K562 (cell line): ENCODE measurements at regions not wholly inside any gene's neighbourhood (a gene's known extent, or its start where the extent isn't known, plus 50 kb on each side); places are given as distances from the start of the nearest gene placed in this dataset.

Source experiments
- ATAC-seq: fragments of 200-7000 bp; cut with Tn5 transposase; 3 replicates; pipeline ENCODE4 v1.9.1; 2020; ENCODE audit warnings: moderate library complexity
- BruUV-seq: library from RNA; stranded (reverse); fragments of 400-500 nt; replicated peaks from 2 replicates; lab custom pipeline; 2021; lab: Mats Ljungman, UMichigan
- CTCF ChIA-PET: fragments of 300-600 bp; formaldehyde crosslinking; extraction: SDS; loops from one replicate; lab custom pipeline; 2021; ENCODE audit warnings: low intra/inter-chr PET ratio; lab: Yijun Ruan, JAX
- POLR2A ChIA-PET: fragments of 300-600, 350-650 bp; sonication (Branson Sonifier 250); formaldehyde crosslinking; extraction: SDS; loops from one replicate; lab custom pipeline; 2021; ENCODE audit warnings: antibody characterized with exemption, inconsistent platforms; lab: Yijun Ruan, JAX
- DNase-seq, 4 experiments: peaks; one replicate each; pipeline versions ENCODE4 v3.0.0 to v3.0.0-alpha.2; 2011 to 2018; ENCODE audit warnings: low spot score in 3 of 4, mixed read lengths in 3 of 4; ENCODE audit errors: extremely low read depth in 1 of 4
- FAIRE-seq: peaks from 2 replicates; lab custom pipeline; 2011; peaks lifted over from hg19 to GRCh38; lab: Jason Lieb, UNC
- H2AFZ ChIP-seq: 2 replicates; pipeline ENCODE4 v1.6.0; 2011; ENCODE audit warnings: low read depth, low read length, control low read depth, inconsistent platforms
- H3K27ac ChIP-seq: fragments of 200-600 bp; 3 replicates; pipeline ENCODE4 v1.8.0; 2011; ENCODE audit warnings: low read depth, mild to moderate bottlenecking, control low read depth, inconsistent platforms, low read length, moderate library complexity, mixed read lengths; ENCODE audit errors: extremely low read depth
- H3K27me3 ChIP-seq, 2 experiments: fragments of 300-600 bp in 1 of 2; 2 replicates in 1 of 2; 3 replicates in 1 of 2; pipeline versions ENCODE4 v1.6.0 to v1.8.0; 2011; ENCODE audit warnings: inconsistent platforms in 2 of 2, low read length in 2 of 2, mild to moderate bottlenecking in 1 of 2, mixed read lengths in 1 of 2, moderate library complexity in 1 of 2; ENCODE audit not compliant: control insufficient read depth in 2 of 2, insufficient read depth in 2 of 2
- H3K36me3 ChIP-seq: fragments of 300-600 bp; 3 replicates; pipeline ENCODE4 v1.8.0; 2011; ENCODE audit warnings: mild to moderate bottlenecking, low read length, inconsistent platforms; ENCODE audit not compliant: control insufficient read depth, insufficient read depth
- H3K4me1 ChIP-seq, 2 experiments: fragments of 200-600 bp in 1 of 2; replicated peaks in 1 of 2; 2 replicates in 1 of 2; 3 replicates in 1 of 2; pipeline versions ENCODE4 v1.5.1 to v1.8.0; 2011; ENCODE audit warnings: inconsistent platforms in 2 of 2, low read length in 2 of 2, mild to moderate bottlenecking in 1 of 2, mixed read lengths in 1 of 2, moderate library complexity in 1 of 2; ENCODE audit not compliant: control insufficient read depth in 2 of 2, insufficient read depth in 2 of 2
- H3K4me2 ChIP-seq: 2 replicates; pipeline ENCODE4 v1.6.1; 2011; ENCODE audit warnings: low read length, control low read depth, inconsistent platforms, mixed read lengths; ENCODE audit not compliant: insufficient read depth
- H3K4me3 ChIP-seq: fragments of 200-600 bp; sonication (generic), shearing (Covaris generic); 2 replicates; pipeline ENCODE4 v1.5.1; 2016; ENCODE audit warnings: control low read depth, inconsistent platforms
- H3K79me2 ChIP-seq: fragments of 200-600 bp; 3 replicates; pipeline ENCODE4 v1.8.0; 2011; ENCODE audit warnings: low read length, inconsistent platforms; ENCODE audit not compliant: control insufficient read depth, insufficient read depth
- H3K9ac ChIP-seq, 2 experiments: 2 replicates each; pipeline versions ENCODE4 v1.6.0 to v1.6.1; 2011; ENCODE audit warnings: low read depth in 2 of 2, low read length in 2 of 2, control low read depth in 1 of 2, inconsistent platforms in 1 of 2, mild to moderate bottlenecking in 1 of 2, mixed read lengths in 1 of 2; ENCODE audit not compliant: insufficient read depth in 1 of 2
- H3K9me1 ChIP-seq: one replicate; pipeline ENCODE4 v1.6.0; 2011; ENCODE audit warnings: inconsistent platforms, mild to moderate bottlenecking, low read length, moderate library complexity; ENCODE audit not compliant: control insufficient read depth, insufficient read depth
- H3K9me3 ChIP-seq: replicated peaks from 2 replicates; pipeline ENCODE4 v1.5.1; 2011; ENCODE audit warnings: low read depth, low read length, inconsistent platforms; ENCODE audit not compliant: control insufficient read depth, insufficient read depth
- H4K20me1 ChIP-seq: replicated peaks from 2 replicates; pipeline ENCODE4 v1.6.1; 2011; ENCODE audit warnings: low read length, inconsistent platforms, mixed read lengths; ENCODE audit not compliant: control insufficient read depth, insufficient read depth
- CHD2 ChIP-seq: IDR thresholded peaks from 2 replicates; pipeline ENCODE4 v1.6.1; 2011; ENCODE audit warnings: low read depth, low read length
- EHMT2 ChIP-seq: fragments of 450-650 bp; IDR thresholded peaks from 2 replicates; pipeline ENCODE4 v1.6.1; 2018; ENCODE audit warnings: antibody characterized with exemption
- HMG20B ChIP-seq: fragments of 250-450 bp; sonication (Bioruptor Pico); IDR thresholded peaks from 2 replicates; pipeline ENCODE4 v1.5.0; 2021; ENCODE audit warnings: mild to moderate bottlenecking
- PHF21A ChIP-seq: fragments of 450-650 bp; IDR thresholded peaks from 2 replicates; pipeline ENCODE4 v1.6.1; 2017; ENCODE audit warnings: low read depth, borderline replicate concordance
- RCOR1 ChIP-seq, 2 experiments: IDR thresholded peaks; 2 replicates each; pipeline ENCODE4 v1.6.1; 2012; ENCODE audit warnings: low read depth in 2 of 2, low read length in 2 of 2, borderline replicate concordance in 1 of 2, improper control_type of control experiment in 1 of 2
- SP2 ChIP-seq: IDR thresholded peaks from 2 replicates; pipeline ENCODE4 v1.6.1; 2011; ENCODE audit warnings: mild to moderate bottlenecking, low read depth, low read length, moderate library complexity; ENCODE audit not compliant: poor library complexity, severe bottlenecking; ENCODE audit errors: extremely low read depth
- ZNF408 ChIP-seq: fragments of 250-450 bp; sonication (Bioruptor Pico); IDR thresholded peaks from 2 replicates; pipeline ENCODE4 v1.4.0; 2020; ENCODE audit warnings: low read depth, mild to moderate bottlenecking, moderate library complexity
- ZZZ3 ChIP-seq: fragments of 450-650 bp; IDR thresholded peaks from 2 replicates; pipeline ENCODE4 v1.6.1; 2016; ENCODE audit warnings: antibody characterized with exemption, mild to moderate bottlenecking, moderate library complexity
- WGBS: fragments of 100-300 bp; shearing (Covaris generic); methylation state at CpG from one replicate; pipeline ENCODE4 v1.1.6; 2016; ENCODE audit warnings: low coverage, mixed read lengths; ENCODE audit not compliant: insufficient coverage; ENCODE audit errors: missing lambda C conversion rate; 5-methylcytosine and 5-hydroxymethylcytosine counted together
- in situ Hi-C: fragments of 300-500 bp; cut with MboI; formaldehyde crosslinking; loops from 4 replicates; pipeline ENCODE4 v1.15.0; 2018; ENCODE audit warnings: inconsistent platforms, mixed read lengths
- intact Hi-C: fragments of 100-400 bp; cut with micrococcal nuclease; formaldehyde crosslinking; loops from 2 replicates; pipeline ENCODE4 v1.14.2; 2022
- TF ChIP-seq, protein P1 (sequence below): fragments of 450-650 bp; IDR thresholded peaks from 2 replicates; pipeline ENCODE4 v1.6.1; 2016; ENCODE audit warnings: missing biosample characterization, missing genetic modification characterization
- TF ChIP-seq, protein P2 (sequence below): fragments of 450-650 bp; conservative IDR thresholded peaks from 2 replicates; pipeline ENCODE4 v1.6.1; 2016; ENCODE audit warnings: missing genetic modification characterization, low read depth, mild to moderate bottlenecking, missing compliant biosample characterization, moderate library complexity

DNA sequence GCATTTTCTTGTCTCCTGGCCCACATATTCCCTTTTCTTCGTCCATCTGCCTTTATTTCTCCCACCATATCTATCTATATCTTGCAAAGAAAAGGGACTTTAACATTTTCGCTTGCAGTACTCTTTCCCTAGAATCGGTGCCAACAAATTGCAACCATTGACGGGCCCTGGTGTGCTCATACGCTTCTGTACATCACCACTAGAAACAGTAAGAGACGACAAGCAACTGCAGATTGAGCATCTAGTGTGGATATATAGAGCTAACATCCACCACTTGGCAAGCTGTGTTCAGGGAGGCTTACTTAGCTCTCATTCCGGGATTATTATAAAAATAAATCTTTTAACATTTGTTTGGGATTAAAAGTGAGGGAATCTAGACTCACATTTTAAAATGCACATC lies 230.8 kb upstream of the PKN2 start:
- no peak overlapping the region for H3K27ac ChIP-seq
- no peak for FAIRE-seq

More for the DNA sequence above, 230.8 kb upstream of the PKN2 start:
- Histone ChIP-seq H3K4me1 (no peaks in the 10 kb centered on the region), H3K9me1 (no peaks in the 10 kb centered on the region), H3K27me3 (no peaks in the 10 kb centered on the region; a peak in 1 of 5 replicates), H2AFZ (no peak overlapping the region), H3K4me2 (no peak overlapping the region), H3K79me2 (no peaks in the 10 kb centered on the region), H3K36me3 (no peaks in the 10 kb centered on the region), H3K9me3 (no peaks in the 10 kb centered on the region), H4K20me1 (no peaks in the 10 kb centered on the region), H3K4me3 (no peak overlapping the region), H3K9ac (no peak overlapping the region)
- 0% methylated on average over 7 of the region's 7 CpGs for WGBS
- intact Hi-C loops = no loop called here
- POLR2A ChIA-PET = no interaction called here
- ATAC-seq (no peak), DNase-seq (no peak)
- no peak for TF ChIP-seq ZNF408 (CRISPR knock-in tag)
- no peak for TF ChIP-seq EHMT2
- TF ChIP-seq, protein P1, sequence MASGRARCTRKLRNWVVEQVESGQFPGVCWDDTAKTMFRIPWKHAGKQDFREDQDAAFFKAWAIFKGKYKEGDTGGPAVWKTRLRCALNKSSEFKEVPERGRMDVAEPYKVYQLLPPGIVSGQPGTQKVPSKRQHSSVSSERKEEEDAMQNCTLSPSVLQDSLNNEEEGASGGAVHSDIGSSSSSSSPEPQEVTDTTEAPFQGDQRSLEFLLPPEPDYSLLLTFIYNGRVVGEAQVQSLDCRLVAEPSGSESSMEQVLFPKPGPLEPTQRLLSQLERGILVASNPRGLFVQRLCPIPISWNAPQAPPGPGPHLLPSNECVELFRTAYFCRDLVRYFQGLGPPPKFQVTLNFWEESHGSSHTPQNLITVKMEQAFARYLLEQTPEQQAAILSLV = no peak
- no peak for TF ChIP-seq ZZZ3
- TF ChIP-seq SP2 = no peak
- TF ChIP-seq, protein P2, sequence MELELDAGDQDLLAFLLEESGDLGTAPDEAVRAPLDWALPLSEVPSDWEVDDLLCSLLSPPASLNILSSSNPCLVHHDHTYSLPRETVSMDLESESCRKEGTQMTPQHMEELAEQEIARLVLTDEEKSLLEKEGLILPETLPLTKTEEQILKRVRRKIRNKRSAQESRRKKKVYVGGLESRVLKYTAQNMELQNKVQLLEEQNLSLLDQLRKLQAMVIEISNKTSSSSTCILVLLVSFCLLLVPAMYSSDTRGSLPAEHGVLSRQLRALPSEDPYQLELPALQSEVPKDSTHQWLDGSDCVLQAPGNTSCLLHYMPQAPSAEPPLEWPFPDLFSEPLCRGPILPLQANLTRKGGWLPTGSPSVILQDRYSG = no peak
- no peak for TF ChIP-seq CHD2
- TF ChIP-seq PHF21A = no peak
- no peak for TF ChIP-seq HMG20B (CRISPR knock-in tag)
- no peak for TF ChIP-seq RCOR1 (IDR thresholded peaks at IDR 0.05; ENCODE audit: borderline replicate concordance in 1 of 2, low read depth in 2 of 2, low read length in 2 of 2)
- in situ Hi-C loops = no loop called here
- CTCF ChIA-PET = no interaction called here
- BruUV-seq = no TSS peak
